HCT116 (cell line): ENCODE measurements at regions not wholly inside any gene's neighbourhood (a gene's known extent, or its start where the extent isn't known, plus 50 kb on each side); places are given as distances from the start of the nearest gene placed in this dataset.

Source experiments
- POLR2AphosphoS5 ChIP-seq: IDR thresholded peaks from 2 replicates; pipeline ENCODE4 v1.6.1; 2011; ENCODE audit warnings: mild to moderate bottlenecking, low read depth, low read length, moderate library complexity
- SRF ChIP-seq: IDR thresholded peaks from 2 replicates; pipeline ENCODE4 v1.6.1; 2012; ENCODE audit warnings: low read depth
- TF ChIP-seq, protein P1 (sequence below), 3 experiments: fragments of 200-600 bp in 1 of 3; sonication (generic) in 1 of 3; IDR thresholded peaks in 2 of 3; conservative IDR thresholded peaks in 1 of 3; 2 replicates each; pipeline ENCODE4 v1.5.1; 2012 to 2017; ENCODE audit warnings: low read depth in 2 of 3, low read length in 2 of 3, antibody characterized with exemption in 1 of 3, borderline replicate concordance in 1 of 3, control low read depth in 1 of 3, mild to moderate bottlenecking in 1 of 3, mixed read lengths in 1 of 3, mixed run types in 1 of 3, moderate library complexity in 1 of 3; ENCODE audit not compliant: insufficient read depth in 1 of 3
- TF ChIP-seq, protein P2 (sequence below): IDR thresholded peaks from 2 replicates; pipeline ENCODE4 v1.6.1; 2012; ENCODE audit warnings: low read depth

DNA sequence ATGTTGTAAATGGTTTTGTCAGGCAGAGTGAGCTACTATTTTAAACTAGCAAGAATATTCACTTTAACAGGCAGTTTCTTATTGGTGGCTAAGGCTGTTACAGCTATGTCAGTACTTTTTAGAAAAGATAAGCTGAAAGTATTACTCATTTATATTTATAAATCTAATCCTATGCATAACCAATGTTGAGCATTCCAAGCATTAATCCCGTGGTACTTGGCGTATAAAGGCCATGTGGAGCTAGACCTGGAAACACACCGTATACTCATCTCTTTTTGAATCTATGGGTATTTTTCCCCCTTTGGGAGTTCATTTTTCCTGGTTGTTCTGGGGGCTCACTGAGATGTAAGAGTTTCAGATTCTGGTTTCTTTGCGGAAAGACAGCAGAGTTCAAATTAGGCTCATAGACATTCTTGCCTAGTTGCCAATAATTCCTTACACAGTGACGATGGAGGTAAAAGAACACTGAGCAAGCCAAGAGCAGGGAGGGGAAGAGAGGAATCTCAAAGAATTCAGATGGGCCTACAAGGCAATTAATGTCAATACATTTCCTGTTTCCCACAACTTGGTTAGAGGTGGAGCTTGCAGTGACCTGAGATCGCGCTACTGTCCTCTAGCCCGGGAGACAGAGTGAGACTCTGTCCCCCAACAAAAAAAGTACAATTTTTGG is 211.5 kb downstream of the SOX4 start:
- TF ChIP-seq SRF = no peak
- no peak for TF ChIP-seq POLR2AphosphoS5
- TF ChIP-seq, protein P1, sequence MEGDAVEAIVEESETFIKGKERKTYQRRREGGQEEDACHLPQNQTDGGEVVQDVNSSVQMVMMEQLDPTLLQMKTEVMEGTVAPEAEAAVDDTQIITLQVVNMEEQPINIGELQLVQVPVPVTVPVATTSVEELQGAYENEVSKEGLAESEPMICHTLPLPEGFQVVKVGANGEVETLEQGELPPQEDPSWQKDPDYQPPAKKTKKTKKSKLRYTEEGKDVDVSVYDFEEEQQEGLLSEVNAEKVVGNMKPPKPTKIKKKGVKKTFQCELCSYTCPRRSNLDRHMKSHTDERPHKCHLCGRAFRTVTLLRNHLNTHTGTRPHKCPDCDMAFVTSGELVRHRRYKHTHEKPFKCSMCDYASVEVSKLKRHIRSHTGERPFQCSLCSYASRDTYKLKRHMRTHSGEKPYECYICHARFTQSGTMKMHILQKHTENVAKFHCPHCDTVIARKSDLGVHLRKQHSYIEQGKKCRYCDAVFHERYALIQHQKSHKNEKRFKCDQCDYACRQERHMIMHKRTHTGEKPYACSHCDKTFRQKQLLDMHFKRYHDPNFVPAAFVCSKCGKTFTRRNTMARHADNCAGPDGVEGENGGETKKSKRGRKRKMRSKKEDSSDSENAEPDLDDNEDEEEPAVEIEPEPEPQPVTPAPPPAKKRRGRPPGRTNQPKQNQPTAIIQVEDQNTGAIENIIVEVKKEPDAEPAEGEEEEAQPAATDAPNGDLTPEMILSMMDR (IDR thresholded peaks at IDR 0.05 in 2 of 3, conservative IDR thresholded peaks at IDR 0.05 in 1 of 3; ENCODE audit: borderline replicate concordance in 1 of 3, insufficient read depth in 1 of 3, low read depth in 2 of 3, low read length in 2 of 3) = no peak
- TF ChIP-seq, protein P2, sequence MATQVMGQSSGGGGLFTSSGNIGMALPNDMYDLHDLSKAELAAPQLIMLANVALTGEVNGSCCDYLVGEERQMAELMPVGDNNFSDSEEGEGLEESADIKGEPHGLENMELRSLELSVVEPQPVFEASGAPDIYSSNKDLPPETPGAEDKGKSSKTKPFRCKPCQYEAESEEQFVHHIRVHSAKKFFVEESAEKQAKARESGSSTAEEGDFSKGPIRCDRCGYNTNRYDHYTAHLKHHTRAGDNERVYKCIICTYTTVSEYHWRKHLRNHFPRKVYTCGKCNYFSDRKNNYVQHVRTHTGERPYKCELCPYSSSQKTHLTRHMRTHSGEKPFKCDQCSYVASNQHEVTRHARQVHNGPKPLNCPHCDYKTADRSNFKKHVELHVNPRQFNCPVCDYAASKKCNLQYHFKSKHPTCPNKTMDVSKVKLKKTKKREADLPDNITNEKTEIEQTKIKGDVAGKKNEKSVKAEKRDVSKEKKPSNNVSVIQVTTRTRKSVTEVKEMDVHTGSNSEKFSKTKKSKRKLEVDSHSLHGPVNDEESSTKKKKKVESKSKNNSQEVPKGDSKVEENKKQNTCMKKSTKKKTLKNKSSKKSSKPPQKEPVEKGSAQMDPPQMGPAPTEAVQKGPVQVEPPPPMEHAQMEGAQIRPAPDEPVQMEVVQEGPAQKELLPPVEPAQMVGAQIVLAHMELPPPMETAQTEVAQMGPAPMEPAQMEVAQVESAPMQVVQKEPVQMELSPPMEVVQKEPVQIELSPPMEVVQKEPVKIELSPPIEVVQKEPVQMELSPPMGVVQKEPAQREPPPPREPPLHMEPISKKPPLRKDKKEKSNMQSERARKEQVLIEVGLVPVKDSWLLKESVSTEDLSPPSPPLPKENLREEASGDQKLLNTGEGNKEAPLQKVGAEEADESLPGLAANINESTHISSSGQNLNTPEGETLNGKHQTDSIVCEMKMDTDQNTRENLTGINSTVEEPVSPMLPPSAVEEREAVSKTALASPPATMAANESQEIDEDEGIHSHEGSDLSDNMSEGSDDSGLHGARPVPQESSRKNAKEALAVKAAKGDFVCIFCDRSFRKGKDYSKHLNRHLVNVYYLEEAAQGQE = no peak
